ENCODE measurements at regions not wholly inside any gene's neighbourhood (a gene's known extent, or its start where the extent isn't known, plus 50 kb on each side); places are given as distances from the start of the nearest gene placed in this dataset.

GRCh38 chr2:57884281-57884680, 162.3 kb upstream of the VRK2 start:
- in situ Hi-C loops (cut with MboI; ENCODE audit: low pct_unique_long_range_greater_than_20kb in 2 of 9, low sequenced_read_pairs in 9 of 9, unreplicated experiment in 9 of 9) = loop anchor here in 1 of 9 experiments (25.0 kb wide), 1 partner anchor 97 kb away; no protein-coding TSS in a partner anchor
- WGBS, 10 experiments = 17 to 100% (median 94%) methylated on average over 1 of the region's 1 CpG; no CpG with 5 or more reads in 4 of the 10 experiments
- Histone ChIP-seq H3K27ac (no peak overlapping the region), H3K4me3 (no peak overlapping the region), H3K4me1 (replicated peaks in 1 of 2) (peaks cover 25 to 50% of the 10 kb centered on the region in 2 donors)
- ATAC-seq (replicated peaks in 6 of 8) = no peak

GRCh38 chr2:57885742-57886141, 160.9 kb upstream of the VRK2 start:
- Histone ChIP-seq H3K4me1 (replicated peaks in 1 of 2) (peaks cover 25 to 39% of the 10 kb centered on the region in 2 donors), H3K27ac (no peak overlapping the region), H3K4me3 (no peak overlapping the region)
- in situ Hi-C loops (cut with MboI; ENCODE audit: low pct_unique_long_range_greater_than_20kb in 2 of 9, low sequenced_read_pairs in 9 of 9, unreplicated experiment in 9 of 9) = loop anchor here in 1 of 9 experiments (25.0 kb wide), 1 partner anchor 98 kb away; no protein-coding TSS in a partner anchor
- ATAC-seq (replicated peaks in 6 of 8) = no peak

GRCh38 chr2:57886161-57886786, 160.3 kb upstream of the VRK2 start:
- peak overlapping the region; percentile 12 to 13 for H3K27ac ChIP-seq
- WGBS, 10 experiments = 0 to 67% (median 51%) methylated on average over 1 to 13 of the region's 13 CpGs; no CpG with 5 or more reads in 2 of the 10 experiments
- H3K4me3 ChIP-seq = no peak overlapping the region
- in situ Hi-C loops (cut with MboI; ENCODE audit: low pct_unique_long_range_greater_than_20kb in 2 of 9, low sequenced_read_pairs in 9 of 9, unreplicated experiment in 9 of 9) = loop anchor here in 1 of 9 experiments (25.0 kb wide), 1 partner anchor 99 kb away; no protein-coding TSS in a partner anchor
- ATAC-seq (replicated peaks in 6 of 8) = peak in 5 of 8 experiments; percentile 35 to 61 (median 48)
- H3K4me1 ChIP-seq (replicated peaks in 1 of 2) = peaks cover 19 to 39% of the 10 kb centered on the region in 2 donors

- in situ Hi-C loops (cut with MboI; ENCODE audit: low pct_unique_long_range_greater_than_20kb in 2 of 9, low sequenced_read_pairs in 9 of 9, unreplicated experiment in 9 of 9) = loop anchor here in 1 of 9 experiments (25.0 kb wide), 1 partner anchor 101 kb away; no protein-coding TSS in a partner anchor
- Histone ChIP-seq H3K4me3 (no peak overlapping the region), H3K27ac (no peak overlapping the region), H3K4me1 (replicated peaks in 1 of 2) (peaks cover 13 to 30% of the 10 kb centered on the region in 2 donors)
- no peak for ATAC-seq (replicated peaks in 6 of 8)
- WGBS, 10 experiments = 40 to 100% (median 100%) methylated on average over 1 to 3 of the region's 3 CpGs; no CpG with 5 or more reads in 3 of the 10 experiments
Observed at GRCh38 chr2:57888463-57888862, 158.1 kb upstream of the VRK2 start.

GRCh38 chr2:57890464-57890863, 156.1 kb upstream of the VRK2 start:
- peak in 7 of 8 experiments; percentile 33 to 85 (median 59) for ATAC-seq (replicated peaks in 6 of 8)

DNA sequence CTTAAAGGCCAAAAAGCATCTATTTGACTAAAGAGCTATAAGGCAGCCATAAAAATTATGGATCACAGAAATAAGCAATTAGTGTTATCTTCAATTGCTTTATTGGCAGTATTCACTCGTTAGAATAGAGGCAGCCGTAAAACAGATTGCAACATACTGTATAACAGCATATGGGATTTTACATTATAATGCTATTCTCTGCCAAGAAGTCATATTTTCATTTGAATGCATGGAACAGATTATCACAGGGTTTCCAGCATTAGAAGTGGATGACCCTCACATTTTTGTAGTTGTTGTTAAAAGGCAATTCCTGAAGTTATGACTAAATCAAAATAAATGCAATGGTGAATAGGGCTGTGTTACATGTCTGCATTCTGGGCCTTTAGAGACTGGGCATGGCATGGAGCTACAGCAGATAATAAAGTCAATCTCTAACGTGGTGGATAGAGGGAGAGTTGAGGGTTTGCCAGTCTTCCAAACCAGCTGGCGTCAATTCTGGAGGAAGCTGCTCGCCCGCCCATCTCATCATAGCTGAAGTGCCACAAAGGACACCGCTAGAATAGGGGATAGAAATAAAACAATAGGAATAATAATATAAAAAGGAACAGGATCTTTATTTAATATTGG, 155.4 kb upstream of the VRK2 start:
- peak in 1 of 8 experiments; percentile 29 for ATAC-seq (replicated peaks in 6 of 8)
- no peak overlapping the region for H3K4me3 ChIP-seq
- in situ Hi-C loops (cut with MboI; ENCODE audit: low pct_unique_long_range_greater_than_20kb in 2 of 9, low sequenced_read_pairs in 9 of 9, unreplicated experiment in 9 of 9) = loop anchor here in 1 of 9 experiments (25.0 kb wide), 1 partner anchor 104 kb away; no protein-coding TSS in a partner anchor
- 39 to 100% (median 85%) methylated on average over 2 to 5 of the region's 7 CpGs for WGBS, 10 experiments
- H3K27ac ChIP-seq = no peak overlapping the region
- peaks cover 6 to 19% of the 10 kb centered on the region in 2 donors for H3K4me1 ChIP-seq (replicated peaks in 1 of 2)

More at GRCh38 chr2:57890464-57890863, 156.1 kb upstream of the VRK2 start:
- H3K27ac ChIP-seq = no peak overlapping the region
- H3K4me1 ChIP-seq (replicated peaks in 1 of 2) = peaks cover 13 to 26% of the 10 kb centered on the region in 2 donors
- in situ Hi-C loops (cut with MboI; ENCODE audit: low pct_unique_long_range_greater_than_20kb in 2 of 9, low sequenced_read_pairs in 9 of 9, unreplicated experiment in 9 of 9) = loop anchor here in 1 of 9 experiments (25.0 kb wide), 1 partner anchor 103 kb away; no protein-coding TSS in a partner anchor
- no peak overlapping the region for H3K4me3 ChIP-seq

DNA sequence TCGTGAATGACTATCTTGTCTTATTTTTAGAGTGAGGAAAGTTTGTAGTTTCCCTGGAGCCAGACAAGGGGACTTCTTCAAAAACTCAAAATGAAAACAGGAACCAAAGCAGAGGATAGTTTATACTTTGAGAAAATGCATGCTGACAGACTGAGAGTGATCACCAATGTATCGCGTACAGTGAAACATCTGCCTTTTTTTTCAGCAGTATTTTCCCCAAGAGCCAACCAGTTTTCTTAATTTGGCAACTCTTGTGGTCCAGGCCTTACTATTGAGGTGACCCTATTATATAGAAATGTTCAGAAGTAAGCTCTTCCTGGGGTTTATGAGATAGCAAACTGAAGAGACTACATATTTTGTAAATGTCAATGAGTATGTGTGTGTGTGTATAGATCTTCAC, 153.7 kb upstream of the VRK2 start:
- WGBS, 10 experiments = 61 to 100% (median 88%) methylated on average over 1 to 3 of the region's 3 CpGs
- Histone ChIP-seq H3K4me1 (replicated peaks in 1 of 2) (peaks cover 3 to 17% of the 10 kb centered on the region in 2 donors), H3K27ac (no peak overlapping the region), H3K4me3 (no peak overlapping the region)
- no peak for ATAC-seq (replicated peaks in 6 of 8)
- in situ Hi-C loops (cut with MboI; ENCODE audit: low pct_unique_long_range_greater_than_20kb in 2 of 9, low sequenced_read_pairs in 9 of 9, unreplicated experiment in 9 of 9) = loop anchor here in 1 of 9 experiments (25.0 kb wide), 1 partner anchor 106 kb away; no protein-coding TSS in a partner anchor

- in situ Hi-C loops (cut with MboI; ENCODE audit: low pct_unique_long_range_greater_than_20kb in 2 of 9, low sequenced_read_pairs in 9 of 9, unreplicated experiment in 9 of 9) = loop anchor here in 1 of 9 experiments (25.0 kb wide), 1 partner anchor 106 kb away; no protein-coding TSS in a partner anchor
Observed at GRCh38 chr2:57893347-57893746, 153.3 kb upstream of the VRK2 start.

DNA sequence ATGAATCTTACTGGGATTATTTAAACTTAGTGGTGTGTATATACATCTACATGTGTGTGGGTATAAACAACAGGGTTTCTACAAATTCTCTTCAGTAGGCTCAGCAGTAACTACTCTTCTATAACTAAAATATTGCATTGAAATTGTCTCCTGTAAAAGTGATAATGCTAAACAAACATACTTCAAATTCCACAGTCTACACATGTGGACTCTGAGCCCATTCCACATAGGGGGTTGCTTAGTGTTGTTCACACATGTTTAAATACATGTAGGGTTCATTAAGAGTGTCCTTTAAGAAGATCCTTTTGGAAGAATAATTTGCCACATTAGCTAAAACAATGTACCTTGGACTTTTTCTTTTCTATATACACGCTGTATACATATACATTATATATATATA, 152.8 kb upstream of the VRK2 start:
- peak in 2 of 8 experiments; percentile 17 to 55 for ATAC-seq (replicated peaks in 6 of 8)
- Histone ChIP-seq H3K27ac (no peak overlapping the region), H3K4me1 (replicated peaks in 1 of 2) (peaks cover 3 to 24% of the 10 kb centered on the region in 2 donors), H3K4me3 (no peak overlapping the region)
- in situ Hi-C loops (cut with MboI; ENCODE audit: low pct_unique_long_range_greater_than_20kb in 2 of 9, low sequenced_read_pairs in 9 of 9, unreplicated experiment in 9 of 9) = loop anchor here in 1 of 9 experiments (25.0 kb wide), 1 partner anchor 106 kb away; no protein-coding TSS in a partner anchor
- 63 to 100% (median 80%) methylated on average over 1 of the region's 1 CpG; no CpG with 5 or more reads in 7 of the 10 experiments for WGBS, 10 experiments

More at GRCh38 chr2:57893347-57893746, 153.3 kb upstream of the VRK2 start:
- no peak overlapping the region for H3K4me3 ChIP-seq
- no peak overlapping the region for H3K27ac ChIP-seq
- ATAC-seq (replicated peaks in 6 of 8) = no peak
- WGBS, 10 experiments = 10 to 100% (median 72%) methylated on average over 1 to 6 of the region's 6 CpGs
- H3K4me1 ChIP-seq (replicated peaks in 1 of 2) = peaks cover 3 to 21% of the 10 kb centered on the region in 2 donors

DNA sequence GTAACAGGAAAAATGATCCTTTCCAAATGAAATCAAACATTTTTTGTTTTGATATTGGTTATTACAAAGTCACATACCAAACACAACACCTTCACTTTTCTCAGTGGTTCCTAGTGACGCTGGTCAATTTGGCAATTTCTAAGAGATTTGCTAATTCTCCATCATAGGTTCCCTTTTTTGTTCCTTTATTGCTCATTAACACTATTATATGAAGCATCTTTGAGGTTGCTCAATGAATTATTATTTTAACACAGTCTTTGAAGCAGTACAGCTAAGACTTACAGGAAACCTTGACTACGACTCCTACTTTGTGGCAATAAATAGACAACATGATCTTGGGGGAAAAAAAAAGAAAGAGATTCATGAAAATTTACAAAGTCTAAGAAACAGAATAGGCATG, 152.2 kb upstream of the VRK2 start:
- H3K27ac ChIP-seq = no peak overlapping the region
- H3K4me1 ChIP-seq (replicated peaks in 1 of 2) = peaks cover 3 to 24% of the 10 kb centered on the region in 2 donors
- 47 to 100% (median 100%) methylated on average over 1 to 2 of the region's 2 CpGs; no CpG with 5 or more reads in 1 of the 10 experiments for WGBS, 10 experiments
- no peak overlapping the region for H3K4me3 ChIP-seq
- ATAC-seq (replicated peaks in 6 of 8) = no peak
- in situ Hi-C loops (cut with MboI; ENCODE audit: low pct_unique_long_range_greater_than_20kb in 2 of 9, low sequenced_read_pairs in 9 of 9, unreplicated experiment in 9 of 9) = loop anchor here in 1 of 9 experiments (25.0 kb wide), 1 partner anchor 107 kb away; no protein-coding TSS in a partner anchor

DNA sequence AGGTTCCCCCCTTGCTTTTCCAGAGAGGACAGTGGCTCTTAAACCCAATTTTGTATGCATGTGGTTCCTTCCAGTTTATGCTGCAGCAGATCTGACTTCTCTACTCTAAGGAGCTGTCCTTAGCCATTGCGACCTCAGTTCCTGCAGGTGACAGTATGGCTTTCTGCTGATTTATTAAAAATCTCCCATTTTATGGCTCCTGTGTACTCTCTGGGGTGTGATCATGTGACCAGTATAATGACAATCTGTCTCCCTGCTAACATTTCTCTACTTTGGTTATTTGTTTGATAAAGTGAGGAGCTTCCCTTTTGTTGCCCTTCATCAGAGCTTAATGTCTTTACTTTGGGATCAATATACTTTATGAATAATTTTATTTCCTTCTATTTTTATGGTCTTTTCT, 148.7 kb upstream of the VRK2 start:
- ATAC-seq (replicated peaks in 6 of 8) = peak in 5 of 8 experiments; percentile 48 to 99 (median 90)
- H3K4me1 ChIP-seq (replicated peaks in 1 of 2) = peaks cover 3 to 14% of the 10 kb centered on the region in 2 donors
- in situ Hi-C loops (cut with MboI; ENCODE audit: low pct_unique_long_range_greater_than_20kb in 2 of 9, low sequenced_read_pairs in 9 of 9, unreplicated experiment in 9 of 9) = loop anchor here in 1 of 9 experiments (25.0 kb wide), 1 partner anchor 111 kb away; no protein-coding TSS in a partner anchor
- H3K4me3 ChIP-seq = no peak overlapping the region
- no peak overlapping the region for H3K27ac ChIP-seq
- WGBS, 10 experiments = 33 to 89% (median 65%) methylated on average over 1 of the region's 1 CpG; no CpG with 5 or more reads in 4 of the 10 experiments

DNA sequence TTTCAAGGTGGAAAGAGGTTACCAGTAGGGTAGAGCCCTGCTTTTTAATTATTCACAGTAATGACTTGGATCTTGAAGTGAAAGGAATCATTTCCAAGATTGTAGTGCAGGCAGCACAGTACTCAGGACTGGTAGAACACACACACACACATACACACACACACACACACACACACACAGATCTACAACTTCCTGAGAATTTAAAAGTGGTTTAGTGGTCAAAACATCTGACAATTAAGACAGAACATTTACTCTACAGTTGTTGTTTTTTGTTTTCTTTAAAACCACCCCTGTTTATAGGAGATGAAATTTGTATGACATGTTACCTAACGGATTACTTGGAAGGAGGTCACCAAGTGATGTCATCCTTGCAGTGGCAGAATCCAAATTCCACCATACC, 146.7 kb upstream of the VRK2 start:
- Histone ChIP-seq H3K27ac (no peak overlapping the region), H3K4me1 (replicated peaks in 1 of 2) (peaks cover 3 to 14% of the 10 kb centered on the region in 2 donors), H3K4me3 (no peak overlapping the region)
- in situ Hi-C loops (cut with MboI; ENCODE audit: low pct_unique_long_range_greater_than_20kb in 2 of 9, low sequenced_read_pairs in 9 of 9, unreplicated experiment in 9 of 9) = loop anchor here in 2 of 9 experiments (10.0 to 25.0 kb wide), 3 partner anchors 113 to 545 kb away; no protein-coding TSS in a partner anchor
- WGBS, 10 experiments = 67 to 100% (median 100%) methylated on average over 1 of the region's 1 CpG; no CpG with 5 or more reads in 5 of the 10 experiments
- no peak for ATAC-seq (replicated peaks in 6 of 8)
